Type B pancreatic cell (in vitro differentiated cells): ENCODE measurements at regions not wholly inside any gene's neighbourhood (a gene's known extent, or its start where the extent isn't known, plus 50 kb on each side); places are given as distances from the start of the nearest gene placed in this dataset.

Source experiments
- DNase-seq: peaks from one replicate; pipeline ENCODE4 v3.0.0; 2021; ENCODE audit warnings: mixed read lengths; ENCODE audit not compliant: unreplicated experiment; ENCODE audit errors: extremely low spot score
- H3K27ac Mint-ChIP-seq: 2 replicates; pipeline ENCODE4 v1.8.0; 2021; ENCODE audit warnings: mild to moderate bottlenecking, mixed read lengths
- H3K27me3 Mint-ChIP-seq: 2 replicates; pipeline ENCODE4 v1.8.0; 2021; ENCODE audit warnings: mixed read lengths
- H3K36me3 Mint-ChIP-seq: 2 replicates; pipeline ENCODE4 v1.8.0; 2021; ENCODE audit warnings: mixed read lengths
- H3K4me1 Mint-ChIP-seq: one replicate; pipeline ENCODE4 v1.8.0; 2021; ENCODE audit warnings: mixed read lengths; ENCODE audit not compliant: unreplicated experiment
- H3K4me3 Mint-ChIP-seq: 2 replicates; pipeline ENCODE4 v1.8.0; 2021; ENCODE audit warnings: mild to moderate bottlenecking, mixed read lengths
- H3K9me3 Mint-ChIP-seq: 2 replicates; pipeline ENCODE4 v1.8.0; 2021; ENCODE audit warnings: mixed read lengths
- TF ChIP-seq, protein P1 (sequence below): fragments of 200-600 bp; sonication (generic); conservative IDR thresholded peaks from 2 replicates; pipeline ENCODE4 v1.5.0; 2021; ENCODE audit warnings: antibody characterized with exemption, mild to moderate bottlenecking

DNA sequence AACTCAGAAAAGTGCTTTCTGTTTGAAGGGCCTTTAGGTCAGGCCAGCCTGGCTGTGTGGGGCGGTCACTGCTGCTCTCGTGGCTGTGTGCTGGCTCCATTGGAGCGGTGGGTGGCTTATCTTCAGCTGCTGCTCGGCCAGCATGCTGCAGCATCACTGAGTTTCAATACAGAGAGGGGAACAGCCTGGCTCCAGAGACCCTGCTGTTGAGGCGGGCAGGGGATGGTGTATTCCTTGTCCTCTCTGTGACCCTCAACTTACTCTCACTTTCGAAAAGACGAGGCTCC, 248.5 kb upstream of the ONECUT1 start:
- TF ChIP-seq, protein P1, sequence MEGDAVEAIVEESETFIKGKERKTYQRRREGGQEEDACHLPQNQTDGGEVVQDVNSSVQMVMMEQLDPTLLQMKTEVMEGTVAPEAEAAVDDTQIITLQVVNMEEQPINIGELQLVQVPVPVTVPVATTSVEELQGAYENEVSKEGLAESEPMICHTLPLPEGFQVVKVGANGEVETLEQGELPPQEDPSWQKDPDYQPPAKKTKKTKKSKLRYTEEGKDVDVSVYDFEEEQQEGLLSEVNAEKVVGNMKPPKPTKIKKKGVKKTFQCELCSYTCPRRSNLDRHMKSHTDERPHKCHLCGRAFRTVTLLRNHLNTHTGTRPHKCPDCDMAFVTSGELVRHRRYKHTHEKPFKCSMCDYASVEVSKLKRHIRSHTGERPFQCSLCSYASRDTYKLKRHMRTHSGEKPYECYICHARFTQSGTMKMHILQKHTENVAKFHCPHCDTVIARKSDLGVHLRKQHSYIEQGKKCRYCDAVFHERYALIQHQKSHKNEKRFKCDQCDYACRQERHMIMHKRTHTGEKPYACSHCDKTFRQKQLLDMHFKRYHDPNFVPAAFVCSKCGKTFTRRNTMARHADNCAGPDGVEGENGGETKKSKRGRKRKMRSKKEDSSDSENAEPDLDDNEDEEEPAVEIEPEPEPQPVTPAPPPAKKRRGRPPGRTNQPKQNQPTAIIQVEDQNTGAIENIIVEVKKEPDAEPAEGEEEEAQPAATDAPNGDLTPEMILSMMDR, result no peak
- H3K36me3 Mint-ChIP-seq, result no peaks in the 10 kb centered on the region
- H3K27ac Mint-ChIP-seq, result no peak overlapping the region
- H3K9me3 Mint-ChIP-seq, result no peaks in the 10 kb centered on the region
- no peak for DNase-seq
- H3K27me3 Mint-ChIP-seq, result peaks cover 9% of the 10 kb centered on the region
- no peak overlapping the region for H3K4me3 Mint-ChIP-seq
- no peaks in the 10 kb centered on the region for H3K4me1 Mint-ChIP-seq

DNA sequence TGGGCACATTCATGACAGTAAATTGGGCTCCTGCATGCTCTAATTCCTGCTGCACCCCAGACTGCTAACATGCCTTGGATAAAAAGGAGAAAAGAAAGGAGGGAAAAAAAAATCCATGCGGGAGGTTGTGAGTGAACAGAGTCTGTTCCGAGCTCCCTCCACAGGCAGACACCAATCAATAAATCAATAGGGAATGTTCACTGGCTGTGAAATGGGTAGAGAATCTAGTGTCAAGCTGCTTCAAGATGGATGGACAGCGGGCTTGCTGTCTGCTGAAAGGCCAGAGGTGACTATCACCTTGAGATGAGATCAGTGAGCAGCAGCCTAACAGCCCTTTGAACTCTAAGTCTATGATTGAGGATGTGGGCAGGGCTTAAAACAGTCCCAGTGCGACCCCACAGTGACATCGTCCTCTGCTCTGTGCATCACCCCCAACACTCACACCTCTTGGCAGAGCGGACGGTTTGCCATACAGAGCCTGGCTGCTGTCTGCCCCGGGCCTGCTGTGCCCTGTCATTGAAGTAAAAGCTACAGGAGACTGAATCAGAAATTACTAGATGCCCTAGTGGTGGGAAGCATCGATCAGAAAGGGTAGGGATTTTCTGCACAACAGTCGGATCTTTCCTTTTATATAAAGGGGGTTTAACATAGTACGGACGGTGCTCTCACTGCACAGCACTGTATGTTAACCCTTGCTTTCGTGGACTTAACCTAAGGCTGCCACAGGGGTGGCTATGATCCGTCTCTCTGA, 247.9 kb upstream of the ONECUT1 start:
- no peak for DNase-seq
- Mint-ChIP-seq H3K27ac (no peak overlapping the region), H3K4me1 (no peaks in the 10 kb centered on the region), H3K4me3 (no peak overlapping the region), H3K27me3 (peaks cover 9% of the 10 kb centered on the region), H3K9me3 (no peaks in the 10 kb centered on the region), H3K36me3 (no peaks in the 10 kb centered on the region)
- TF ChIP-seq, protein P1, result no peak

GRCh38 chr15:53036641-53037040, 246.5 kb upstream of the ONECUT1 start:
- Mint-ChIP-seq H3K27ac (no peak overlapping the region), H3K4me3 (no peak overlapping the region), H3K36me3 (no peaks in the 10 kb centered on the region), H3K27me3 (peaks cover 9% of the 10 kb centered on the region), H3K9me3 (no peaks in the 10 kb centered on the region), H3K4me1 (no peaks in the 10 kb centered on the region)
- TF ChIP-seq, protein P1, result no peak
- no peak for DNase-seq

DNA sequence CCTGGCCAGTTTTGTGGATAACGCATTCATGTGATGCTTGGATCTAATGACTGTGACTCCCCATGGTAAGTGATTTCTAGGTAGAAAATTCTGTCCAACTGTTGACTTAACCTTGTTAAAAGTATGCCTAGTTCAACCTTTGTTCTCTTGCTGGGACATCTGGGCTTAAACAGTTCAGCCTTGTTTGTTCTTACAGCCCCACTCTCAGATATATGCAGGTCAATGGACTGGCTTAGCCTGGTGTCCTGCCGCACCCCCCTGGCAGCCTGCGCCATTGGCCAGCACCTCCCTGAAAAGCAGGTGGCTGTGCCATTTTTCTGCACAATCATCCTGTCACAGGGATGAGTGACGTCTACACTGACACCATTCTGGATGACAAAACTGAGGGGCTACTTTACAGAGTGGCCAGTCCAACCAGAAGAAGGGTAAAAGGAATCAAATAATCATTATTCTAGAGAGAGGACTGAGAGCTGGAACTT, 244.7 kb upstream of the ONECUT1 start:
- H3K27me3 Mint-ChIP-seq, result peaks cover 9% of the 10 kb centered on the region
- TF ChIP-seq, protein P1, result no peak
- no peaks in the 10 kb centered on the region for H3K9me3 Mint-ChIP-seq
- no peak overlapping the region for H3K4me3 Mint-ChIP-seq
- H3K4me1 Mint-ChIP-seq, result no peaks in the 10 kb centered on the region
- no peaks in the 10 kb centered on the region for H3K36me3 Mint-ChIP-seq
- DNase-seq, result no peak
- H3K27ac Mint-ChIP-seq, result no peak overlapping the region

- Mint-ChIP-seq H3K9me3 (no peaks in the 10 kb centered on the region), H3K4me3 (no peak overlapping the region), H3K36me3 (no peaks in the 10 kb centered on the region), H3K27me3 (peaks cover 11% of the 10 kb centered on the region), H3K27ac (no peak overlapping the region), H3K4me1 (no peaks in the 10 kb centered on the region)
- no peak for DNase-seq
- TF ChIP-seq, protein P1, result no peak
Observed at GRCh38 chr15:53033709-53034108, 243.6 kb upstream of the ONECUT1 start.
